ENCODE measurements at regions not wholly inside any gene's neighbourhood (a gene's known extent, or its start where the extent isn't known, plus 50 kb on each side); places are given as distances from the start of the nearest gene placed in this dataset.
A peak's percentile ranks its signal among the peaks of the same experiment; 100 is the strongest.

GRCh38 chr7:21355406-21355874 lies 72.4 kb upstream of the SP4 start:
- Mint-ChIP-seq H3K4me3 (peak overlapping the region; percentile 19), H3K27me3 (no peaks in the 10 kb centered on the region), H3K4me1 (peaks cover 91% of the 10 kb centered on the region), H3K27ac (peak overlapping the region; percentile 96), H3K36me3 (peaks cover 17% of the 10 kb centered on the region), H3K9me3 (peaks cover 3% of the 10 kb centered on the region)
- DNase-seq: peak; percentile 74
- CTCF ChIA-PET: interaction anchor here (0.9 kb wide), 1 partner anchor 28 kb away, joined by 3 read pairs; no protein-coding TSS in a partner anchor

GRCh38 chr7:21356616-21357015 lies 71.3 kb upstream of the SP4 start:
- DNase-seq: no peak
- Mint-ChIP-seq H3K4me3 (no peak overlapping the region), H3K4me1 (peaks cover 93% of the 10 kb centered on the region), H3K27ac (peak overlapping the region; percentile 96), H3K36me3 (peaks cover 22% of the 10 kb centered on the region), H3K27me3 (no peaks in the 10 kb centered on the region), H3K9me3 (peaks cover 7% of the 10 kb centered on the region)
- CTCF ChIA-PET: no interaction called here

GRCh38 chr7:21357151-21358097 lies 70.5 kb upstream of the SP4 start:
- Mint-ChIP-seq H3K27ac (peak overlapping the region; percentile 96), H3K4me1 (peaks cover 95% of the 10 kb centered on the region), H3K27me3 (no peaks in the 10 kb centered on the region), H3K9me3 (peaks cover 5% of the 10 kb centered on the region), H3K4me3 (no peak overlapping the region), H3K36me3 (peaks cover 24% of the 10 kb centered on the region)
- no peak for DNase-seq
- CTCF ChIA-PET: no interaction called here

- Mint-ChIP-seq H3K36me3 (peaks cover 24% of the 10 kb centered on the region), H3K4me1 (peaks cover 82% of the 10 kb centered on the region), H3K9me3 (peaks cover 5% of the 10 kb centered on the region), H3K27ac (peak overlapping the region; percentile 58), H3K27me3 (no peaks in the 10 kb centered on the region), H3K4me3 (no peak overlapping the region)
- CTCF ChIA-PET: no interaction called here
- no peak for DNase-seq
These were observed 69.2 kb upstream of the SP4 start for GRCh38 chr7:21358648-21359047.

GRCh38 chr7:21359163-21359562 lies 68.7 kb upstream of the SP4 start:
- Mint-ChIP-seq H3K36me3 (peaks cover 21% of the 10 kb centered on the region), H3K4me3 (no peak overlapping the region), H3K27me3 (no peaks in the 10 kb centered on the region), H3K4me1 (peaks cover 77% of the 10 kb centered on the region), H3K27ac (no peak overlapping the region), H3K9me3 (peaks cover 5% of the 10 kb centered on the region)
- DNase-seq: no peak
- CTCF ChIA-PET: no interaction called here

- no peak for DNase-seq
- Mint-ChIP-seq H3K4me3 (no peak overlapping the region), H3K27me3 (no peaks in the 10 kb centered on the region), H3K27ac (peak overlapping the region; percentile 38), H3K36me3 (peaks cover 30% of the 10 kb centered on the region), H3K4me1 (peaks cover 68% of the 10 kb centered on the region), H3K9me3 (peaks cover 8% of the 10 kb centered on the region)
- CTCF ChIA-PET: no interaction called here
These were observed 66.3 kb upstream of the SP4 start for GRCh38 chr7:21361413-21362125.

- peaks cover 18% of the 10 kb centered on the region for H3K9me3 Mint-ChIP-seq
- no peak for DNase-seq
- H3K4me1 Mint-ChIP-seq: peaks cover 48% of the 10 kb centered on the region
- H3K27ac Mint-ChIP-seq: no peak overlapping the region
- no peak overlapping the region for H3K4me3 Mint-ChIP-seq
- H3K27me3 Mint-ChIP-seq: no peaks in the 10 kb centered on the region
- CTCF ChIA-PET: interaction anchor here (1.5 kb wide), 1 partner anchor 103 kb away, joined by 3 read pairs; no protein-coding TSS in a partner anchor
- H3K36me3 Mint-ChIP-seq: peaks cover 27% of the 10 kb centered on the region
These were observed 63.0 kb upstream of the SP4 start for GRCh38 chr7:21364801-21365271.

- Mint-ChIP-seq H3K27ac (peak overlapping the region; percentile 42), H3K4me1 (peaks cover 41% of the 10 kb centered on the region), H3K36me3 (peaks cover 27% of the 10 kb centered on the region), H3K27me3 (no peaks in the 10 kb centered on the region), H3K9me3 (peaks cover 20% of the 10 kb centered on the region), H3K4me3 (no peak overlapping the region)
- DNase-seq: no peak
- CTCF ChIA-PET: no interaction called here
These were observed 61.8 kb upstream of the SP4 start for GRCh38 chr7:21365866-21366624.

- Mint-ChIP-seq H3K4me1 (peaks cover 31% of the 10 kb centered on the region), H3K27ac (no peak overlapping the region), H3K27me3 (no peaks in the 10 kb centered on the region), H3K9me3 (peaks cover 16% of the 10 kb centered on the region), H3K4me3 (no peak overlapping the region), H3K36me3 (peaks cover 18% of the 10 kb centered on the region)
- CTCF ChIA-PET: no interaction called here
- no peak for DNase-seq
These were observed 60.8 kb upstream of the SP4 start for GRCh38 chr7:21367081-21367480.

GRCh38 chr7:21367537-21367936 lies 60.3 kb upstream of the SP4 start:
- H3K4me1 Mint-ChIP-seq: peaks cover 28% of the 10 kb centered on the region
- H3K27me3 Mint-ChIP-seq: no peaks in the 10 kb centered on the region
- H3K9me3 Mint-ChIP-seq: peaks cover 16% of the 10 kb centered on the region
- DNase-seq: no peak
- H3K36me3 Mint-ChIP-seq: peaks cover 18% of the 10 kb centered on the region
- CTCF ChIA-PET: no interaction called here
- H3K27ac Mint-ChIP-seq: no peak overlapping the region
- no peak overlapping the region for H3K4me3 Mint-ChIP-seq

- CTCF ChIA-PET: no interaction called here
- H3K4me1 Mint-ChIP-seq: peaks cover 28% of the 10 kb centered on the region
- H3K27me3 Mint-ChIP-seq: no peaks in the 10 kb centered on the region
- no peak overlapping the region for H3K27ac Mint-ChIP-seq
- no peak overlapping the region for H3K4me3 Mint-ChIP-seq
- no peak for DNase-seq
- peaks cover 19% of the 10 kb centered on the region for H3K9me3 Mint-ChIP-seq
- H3K36me3 Mint-ChIP-seq: peaks cover 18% of the 10 kb centered on the region
These were observed 59.6 kb upstream of the SP4 start for GRCh38 chr7:21368317-21368716.

- Mint-ChIP-seq H3K27me3 (no peaks in the 10 kb centered on the region), H3K27ac (no peak overlapping the region), H3K9me3 (peaks cover 14% of the 10 kb centered on the region), H3K36me3 (peaks cover 13% of the 10 kb centered on the region), H3K4me1 (peaks cover 24% of the 10 kb centered on the region), H3K4me3 (no peak overlapping the region)
- no peak for DNase-seq
- CTCF ChIA-PET: no interaction called here
These were observed 57.5 kb upstream of the SP4 start for GRCh38 chr7:21370283-21370982.

- no peak for DNase-seq
- H3K4me3 Mint-ChIP-seq: no peak overlapping the region
- H3K27me3 Mint-ChIP-seq: no peaks in the 10 kb centered on the region
- peaks cover 15% of the 10 kb centered on the region for H3K4me1 Mint-ChIP-seq
- CTCF ChIA-PET: no interaction called here
- H3K36me3 Mint-ChIP-seq: peaks cover 8% of the 10 kb centered on the region
- H3K9me3 Mint-ChIP-seq: peaks cover 16% of the 10 kb centered on the region
- no peak overlapping the region for H3K27ac Mint-ChIP-seq
These were observed 56.5 kb upstream of the SP4 start for GRCh38 chr7:21371360-21371759.

All from activated naive CD4-positive, alpha-beta T cell treated with anti-CD3 and anti-CD28 coated beads, Interleukin-2, amount 10 ng/mL, durations not matched to agents 7 days and 5 days (primary cell).